Midbrain (tissue), 1 donor: ENCODE measurements at regions not wholly inside any gene's neighbourhood (a gene's known extent, or its start where the extent isn't known, plus 50 kb on each side); places are given as distances from the start of the nearest gene placed in this dataset.
"Not testable (repeated sequence)": the region's sequence is repeated elsewhere in the genome, so short reads cannot be mapped to it uniquely, and the experiment has no call there.

ENCODE experiments used
- DNase-seq: peaks from one replicate; lab custom pipeline; 2025; lab: John Stamatoyannopoulos, UW

DNA sequence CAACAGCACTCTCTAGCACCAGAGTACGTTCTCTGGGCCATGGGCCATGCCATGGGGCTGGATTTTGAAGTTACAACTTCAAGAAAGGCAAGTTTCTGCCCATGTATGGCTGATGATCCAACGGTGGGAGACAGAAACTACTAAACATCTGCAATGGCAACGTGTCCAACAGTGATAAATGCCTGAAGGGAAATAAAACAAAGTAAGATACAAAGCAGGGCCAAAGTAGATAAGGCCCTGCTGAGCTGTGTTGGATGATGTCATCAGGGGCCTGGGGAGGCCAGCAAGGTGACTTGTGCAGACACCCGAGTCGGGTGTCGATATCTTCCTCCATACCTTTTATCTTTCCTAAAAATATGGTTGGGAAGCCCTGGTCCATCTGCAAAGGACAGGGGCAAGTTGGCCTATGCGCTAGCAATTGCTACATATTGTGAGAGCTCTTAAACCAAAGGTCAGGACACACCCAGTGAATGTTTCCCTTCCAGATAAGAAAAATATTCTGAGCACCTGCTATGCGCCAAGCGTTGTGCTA, 487.2 kb downstream of the MN1 start:
- DNase-seq: no peak

DNA sequence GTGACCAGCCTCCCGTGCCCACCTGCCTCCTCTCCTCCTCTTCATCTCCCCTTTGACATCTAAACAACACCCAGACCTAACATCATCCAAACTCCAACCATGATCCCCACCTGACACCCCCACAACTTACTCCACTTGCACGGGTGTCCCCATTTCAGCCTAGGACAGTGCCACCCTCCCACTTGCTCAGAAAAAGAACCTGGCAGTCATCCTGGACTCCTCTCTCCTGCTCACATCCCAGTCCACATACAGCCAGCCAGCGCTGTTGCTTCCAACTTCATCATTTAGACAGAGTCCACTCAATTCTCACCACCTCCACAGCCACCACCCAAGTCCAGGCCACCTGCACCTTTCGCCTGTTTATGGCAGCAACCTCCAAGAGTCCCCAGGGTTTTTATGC, 485.7 kb downstream of the MN1 start:
- DNase-seq: no peak

GRCh38 chr22:27317096-27317495, 484.5 kb downstream of the MN1 start:
- DNase-seq: no peak

DNA sequence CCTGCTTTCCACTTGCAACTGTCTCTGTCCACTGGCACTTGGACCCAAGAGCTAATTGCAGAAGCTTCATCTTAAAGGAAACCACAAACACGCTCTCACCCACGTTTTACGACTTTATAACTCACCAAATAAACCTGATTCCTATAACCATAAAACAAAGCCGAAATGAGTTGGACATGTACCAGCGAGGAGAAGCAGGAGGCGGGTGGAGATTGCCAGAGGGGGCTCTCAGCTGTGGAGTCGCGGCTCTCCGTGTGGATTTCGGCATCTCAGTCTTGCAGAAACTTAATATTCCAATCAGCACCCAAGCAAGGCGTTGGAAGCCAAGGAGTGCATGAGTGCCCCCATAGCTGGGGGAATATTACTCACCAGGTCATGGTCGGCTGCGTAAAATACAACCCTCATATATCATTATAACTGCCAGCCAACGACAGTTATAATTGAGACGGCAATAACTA, 483.6 kb downstream of the MN1 start:
- DNase-seq: no peak

- no peak for DNase-seq
Observed at GRCh38 chr22:27318516-27318915, 483.0 kb downstream of the MN1 start.

DNA sequence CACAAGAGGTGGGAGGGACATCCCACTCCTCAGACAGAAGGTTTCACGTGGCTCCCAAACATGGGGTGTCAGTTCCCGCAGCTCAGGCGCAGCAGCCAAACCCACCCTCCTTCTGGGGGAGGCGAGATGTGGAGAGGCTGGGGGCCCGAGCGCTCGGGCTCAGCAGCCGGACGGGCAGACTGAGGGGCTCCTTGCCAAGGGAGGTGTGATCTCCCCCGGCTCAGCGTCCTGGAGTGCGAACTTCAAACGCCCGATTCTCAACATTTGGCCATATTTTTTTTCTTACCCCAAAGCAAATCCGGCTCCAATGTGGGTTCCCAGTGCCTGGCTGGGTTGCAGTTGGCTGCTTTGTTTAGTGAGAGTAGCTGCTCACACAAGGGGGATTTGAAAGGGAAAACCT, 477.9 kb downstream of the MN1 start:
- DNase-seq: no peak

DNA sequence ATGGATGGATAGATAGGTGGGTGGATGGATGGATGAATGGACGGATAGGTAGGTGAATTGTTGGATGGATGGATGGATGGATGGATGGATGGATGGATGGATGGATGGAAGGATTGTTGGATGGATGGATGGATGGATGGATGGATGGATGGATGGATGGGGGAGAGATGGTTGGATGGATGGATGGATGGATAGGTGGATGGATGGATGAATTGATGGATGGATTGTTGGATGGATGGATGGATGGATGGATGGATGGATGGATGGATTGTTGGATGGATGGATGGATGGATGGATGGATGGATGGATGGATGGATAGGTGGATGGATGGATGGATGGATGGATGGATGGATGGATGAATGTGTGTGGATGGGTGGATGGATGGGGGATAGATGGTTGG, 476.6 kb downstream of the MN1 start:
- not testable (repeated sequence) for DNase-seq

DNA sequence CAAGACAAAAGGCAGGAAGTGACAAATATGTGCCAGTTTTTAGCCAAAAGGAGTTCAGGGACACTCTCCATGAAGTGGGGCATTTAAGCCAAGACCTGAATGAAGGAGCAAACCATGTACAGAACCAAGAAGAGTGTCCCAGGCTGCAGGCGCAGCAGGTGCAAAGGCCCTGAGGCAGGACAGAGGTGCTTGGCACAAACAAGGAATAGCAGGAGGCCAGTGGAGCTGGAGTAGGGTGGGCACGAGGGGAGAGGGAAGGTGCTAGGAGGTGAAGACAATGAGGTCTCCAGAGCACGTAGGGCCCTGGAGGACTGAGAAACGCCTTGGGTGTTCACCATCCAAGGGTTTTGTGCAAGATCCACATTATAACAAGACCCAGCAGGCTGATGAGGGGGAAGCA, 474.1 kb downstream of the MN1 start:
- DNase-seq: no peak

DNA sequence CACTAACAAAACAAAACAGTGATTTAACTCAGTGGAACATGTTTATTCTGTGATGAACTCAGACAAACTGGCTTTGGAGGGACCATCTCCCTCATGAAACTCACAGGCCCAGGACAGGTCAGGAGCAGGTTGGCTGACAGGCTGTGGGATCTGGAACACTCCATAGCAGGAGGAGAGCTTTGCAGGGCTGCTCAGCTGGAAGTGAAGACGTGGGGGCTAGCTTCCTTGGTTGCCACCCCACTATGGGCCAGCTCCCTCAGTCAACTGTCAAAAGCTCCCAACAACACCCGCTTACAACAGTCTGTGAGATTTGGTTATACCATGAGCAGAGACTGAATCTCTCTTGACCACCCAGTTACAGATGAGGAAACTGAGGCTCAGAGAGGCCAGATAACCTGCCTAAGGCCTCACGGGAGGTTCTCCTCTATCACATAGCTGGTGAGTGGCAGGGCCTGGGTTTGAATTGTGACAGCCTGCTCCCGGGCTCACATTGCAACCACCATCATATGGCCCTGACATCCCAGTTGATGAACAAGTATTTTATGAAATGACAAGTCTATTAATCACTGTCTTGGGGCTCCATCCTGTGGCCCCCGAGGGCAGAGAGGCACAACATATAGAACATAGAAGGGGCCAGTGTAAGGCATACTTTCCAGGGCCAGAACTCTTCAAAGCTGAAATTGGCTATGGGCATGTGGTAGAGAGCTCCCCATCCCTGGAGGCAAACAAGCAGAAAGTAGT, 473.4 kb downstream of the MN1 start:
- DNase-seq: no peak

DNA sequence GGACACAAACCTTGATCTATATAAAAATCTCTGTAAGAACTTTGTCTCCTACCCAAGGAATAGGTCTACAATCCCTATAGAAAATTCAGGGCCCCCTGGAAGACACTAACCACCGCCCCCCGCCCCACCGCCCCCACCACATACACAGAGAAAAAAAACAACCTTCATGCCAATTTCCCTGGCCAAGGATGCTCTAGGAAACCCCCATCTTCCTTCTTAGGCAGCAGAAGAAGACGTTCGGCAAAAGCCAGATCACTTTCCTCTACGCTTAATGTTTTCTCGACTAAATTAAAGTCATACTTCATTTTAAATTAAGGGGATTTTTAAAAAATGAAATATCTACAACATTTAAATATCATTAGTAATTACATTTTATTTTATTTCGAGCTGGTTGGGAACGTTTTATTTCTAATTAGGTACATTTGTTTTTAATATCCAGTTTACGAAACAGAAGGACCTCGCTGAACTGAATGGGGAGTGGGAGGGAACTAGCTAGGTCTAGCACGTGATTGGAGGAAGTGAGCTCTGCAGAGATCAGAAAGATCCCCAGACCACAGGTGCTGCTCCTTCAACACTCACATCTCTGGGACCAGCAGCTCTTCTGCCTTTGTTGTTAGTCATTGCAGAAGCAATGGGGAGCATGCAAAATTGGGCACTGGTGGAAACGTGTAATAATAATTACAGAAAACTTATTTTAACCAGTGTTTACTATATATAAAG, 472.3 kb downstream of the MN1 start:
- DNase-seq: no peak

- DNase-seq: no peak
Observed at GRCh38 chr22:27329966-27330645, 471.4 kb downstream of the MN1 start.

DNA sequence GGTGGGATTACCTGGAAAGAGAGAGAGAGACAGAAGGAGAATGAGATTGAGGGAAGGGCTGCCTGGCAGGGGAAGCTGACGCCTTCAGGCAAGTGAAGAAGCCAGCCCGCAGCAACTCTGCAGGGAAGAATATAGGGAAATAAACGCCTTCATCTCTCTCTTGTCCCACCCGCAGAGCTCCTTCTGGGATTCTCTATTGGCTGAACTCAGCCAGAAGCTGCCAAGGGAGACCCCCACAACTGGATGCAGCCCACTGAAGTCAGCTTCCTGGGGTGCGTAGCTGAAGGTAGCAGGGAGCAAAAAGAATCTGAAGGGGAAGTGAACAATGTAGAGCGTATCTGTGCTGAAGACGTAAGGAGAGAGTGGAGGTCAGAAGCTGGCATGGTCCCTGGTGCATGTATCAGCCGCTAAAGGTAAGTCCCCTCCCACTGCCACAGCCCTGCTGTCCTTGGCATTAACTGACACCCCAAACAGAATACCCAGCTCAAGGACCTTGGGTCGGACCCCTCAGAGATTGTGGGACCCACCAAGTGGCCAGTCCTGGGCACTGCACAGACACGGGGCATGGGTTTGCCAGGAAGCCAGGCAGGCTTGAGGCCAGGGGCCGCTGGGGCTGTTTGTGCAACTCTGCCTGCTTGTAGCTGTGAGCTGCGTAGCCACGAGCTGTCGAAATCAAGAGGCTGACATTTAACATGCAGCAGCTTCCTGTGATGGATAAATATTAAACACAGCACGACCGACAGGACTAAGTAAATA, 469.9 kb downstream of the MN1 start:
- DNase-seq: peak; percentile 18

GRCh38 chr22:27335102-27335660, 466.4 kb downstream of the MN1 start:
- DNase-seq: no peak

DNA sequence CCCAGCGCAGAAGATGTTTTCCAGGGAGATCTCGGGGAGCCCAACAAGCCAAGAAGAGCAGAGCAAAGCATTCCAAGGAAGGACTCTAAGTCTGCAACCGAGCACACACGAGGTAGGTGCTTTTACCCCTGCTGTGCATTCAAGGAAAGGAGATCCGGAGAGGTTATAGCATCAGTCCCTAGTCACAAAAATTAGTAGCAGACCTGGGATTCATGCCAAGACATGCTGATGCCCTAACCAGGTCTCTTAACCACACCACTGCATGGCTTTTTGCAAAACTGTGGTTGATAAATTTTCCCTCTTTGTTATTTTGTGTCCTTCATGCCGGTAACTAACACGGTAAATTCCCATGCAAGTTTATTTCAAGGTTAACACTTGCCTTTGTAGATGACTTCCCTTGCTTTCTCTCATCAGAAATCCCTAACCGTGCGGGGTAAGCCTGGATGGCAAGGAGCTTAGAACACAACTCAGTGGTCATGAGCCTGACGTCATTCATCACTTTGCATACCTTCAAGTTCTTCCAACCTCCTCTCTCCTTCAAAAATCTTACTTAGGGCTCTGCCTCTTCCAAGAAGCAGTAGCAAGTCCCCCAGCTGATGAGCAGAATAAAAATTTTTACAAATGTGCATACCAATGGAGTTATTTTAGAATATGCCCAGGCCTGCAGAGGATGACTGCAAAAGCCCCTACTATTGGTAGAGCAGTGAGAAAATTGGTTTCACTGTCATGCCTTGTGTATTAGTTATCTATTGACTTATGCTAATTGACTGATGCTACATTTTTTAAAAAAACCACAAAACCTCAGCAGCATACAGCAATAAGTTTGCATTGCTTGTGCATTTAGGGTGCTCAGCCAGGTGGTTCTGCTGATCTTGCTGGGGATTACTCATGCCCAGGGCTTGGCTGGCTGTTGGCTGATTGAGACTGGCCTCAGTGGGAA, 465.1 kb downstream of the MN1 start:
- DNase-seq: no peak

- DNase-seq: no peak
Observed at GRCh38 chr22:27337676-27338075, 463.9 kb downstream of the MN1 start.

GRCh38 chr22:27340047-27340446, 461.5 kb downstream of the MN1 start:
- no peak for DNase-seq

DNA sequence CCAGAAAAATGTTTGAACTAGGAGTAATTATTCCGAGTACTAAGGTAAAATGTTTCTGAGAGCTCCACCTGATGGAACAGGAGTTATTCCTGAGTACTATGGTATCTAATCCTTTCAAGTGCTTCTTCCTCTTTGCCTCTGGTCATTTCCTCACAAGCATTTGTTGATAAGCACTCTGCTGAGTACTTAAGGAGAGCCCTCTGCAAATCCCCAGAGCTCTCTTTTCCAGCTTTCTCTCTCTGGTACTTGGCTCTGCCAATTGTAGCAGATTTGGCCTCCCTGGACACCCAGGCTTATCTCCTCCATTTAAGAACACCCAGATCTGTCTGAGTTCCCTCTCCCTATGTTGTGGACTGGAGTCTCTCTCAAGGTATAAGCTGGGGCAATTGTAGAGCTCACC, 457.0 kb downstream of the MN1 start:
- no peak for DNase-seq

DNA sequence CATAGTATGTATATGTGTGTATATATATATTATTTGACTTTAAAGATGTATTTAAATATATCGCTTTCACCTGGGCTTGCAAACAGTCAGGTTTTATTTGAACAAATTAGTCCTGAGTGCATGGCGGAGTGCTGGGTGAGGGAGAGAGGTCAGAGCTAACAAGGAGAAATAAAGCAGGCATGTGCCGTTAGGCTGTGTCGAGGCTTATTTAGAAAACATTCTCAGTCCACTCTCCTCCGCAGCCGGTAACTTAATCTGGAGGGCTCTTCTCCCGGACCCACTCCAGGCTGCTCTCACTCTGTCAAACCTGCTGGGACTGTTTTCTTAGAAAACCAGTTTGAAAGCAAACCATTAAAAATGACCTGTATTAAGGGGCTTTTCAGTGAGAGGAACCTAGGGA, 455.9 kb downstream of the MN1 start:
- DNase-seq: no peak

- no peak for DNase-seq
Observed at GRCh38 chr22:27347951-27348350, 453.6 kb downstream of the MN1 start.

- no peak for DNase-seq
Observed at GRCh38 chr22:27348634-27349033, 452.9 kb downstream of the MN1 start.

- DNase-seq: no peak
Observed at GRCh38 chr22:27349456-27349855, 452.1 kb downstream of the MN1 start.
